PC-3 (cell line): ENCODE measurements at regions not wholly inside any gene's neighbourhood (a gene's known extent, or its start where the extent isn't known, plus 50 kb on each side); places are given as distances from the start of the nearest gene placed in this dataset.

Experiments
- ATAC-seq: fragments of 200-7000 bp; cut with Tn5 transposase; 2 replicates; pipeline ENCODE4 v1.9.1; 2020; ENCODE audit warnings: mild to moderate bottlenecking, moderate library complexity
- BruUV-seq: library from RNA; stranded (reverse); fragments of 400-500 nt; replicated peaks from 2 replicates; lab custom pipeline; 2021; lab: Mats Ljungman, UMichigan
- CTCF ChIA-PET: fragments of 300-600 bp; sonication (Branson Sonifier 250); formaldehyde crosslinking; loops from one replicate; lab custom pipeline; 2022; ENCODE audit warnings: antibody characterized with exemption; lab: Charles Lee
- POLR2A ChIA-PET: fragments of 300-600 bp; sonication (Branson Sonifier 250); formaldehyde crosslinking; loops from one replicate; lab custom pipeline; 2022; ENCODE audit warnings: antibody characterized with exemption; ENCODE audit not compliant: unreplicated experiment; lab: Charles Lee
- DNase-seq: peaks from one replicate; pipeline ENCODE4 v3.0.0-alpha.2; 2015
- H2AFZ ChIP-seq: fragments of 300-600 bp; sonication (generic); 2 replicates; pipeline ENCODE4 v1.6.0; 2016; ENCODE audit warnings: antibody characterized with exemption, low read length
- H3F3A ChIP-seq: fragments of 300-600 bp; sonication (generic); one replicate; pipeline ENCODE4 v1.6.0; 2017; ENCODE audit warnings: antibody characterized with exemption, low read length, control low read depth, mild to moderate bottlenecking; ENCODE audit not compliant: unreplicated experiment
- H3K27ac ChIP-seq: fragments of 300-600 bp; sonication (generic); 2 replicates; pipeline ENCODE4 v1.5.1; 2016; ENCODE audit warnings: mild to moderate bottlenecking, low read length
- H3K27me3 ChIP-seq: fragments of 300-600 bp; sonication (generic); 2 replicates; pipeline ENCODE4 v1.6.1; 2016; ENCODE audit warnings: low read length, mixed read lengths
- H3K36me3 ChIP-seq: fragments of 300-600 bp; sonication (generic); 2 replicates; pipeline ENCODE4 v1.6.1; 2016; ENCODE audit warnings: low read depth, mixed run types, low read length, mixed read lengths
- H3K4me1 ChIP-seq: fragments of 300-600 bp; sonication (generic); 2 replicates; pipeline ENCODE4 v1.5.1; 2016; ENCODE audit warnings: low read length; ENCODE audit not compliant: insufficient read depth
- H3K4me2 ChIP-seq: fragments of 300-600 bp; sonication (generic); 2 replicates; pipeline ENCODE4 v1.6.0; 2016; ENCODE audit warnings: low read length
- H3K4me3 ChIP-seq: fragments of 300-600 bp; sonication (generic); 2 replicates; pipeline ENCODE4 v1.5.1; 2016; ENCODE audit warnings: mild to moderate bottlenecking, low read length, mixed read lengths
- H3K79me2 ChIP-seq: fragments of 300-600 bp; sonication (generic); 2 replicates; pipeline ENCODE4 v1.6.1; 2017; ENCODE audit warnings: low read length, mixed read lengths
- H3K9ac ChIP-seq: fragments of 300-600 bp; sonication (generic); 2 replicates; pipeline ENCODE4 v1.6.0; 2016; ENCODE audit warnings: mild to moderate bottlenecking, low read length
- H3K9me2 ChIP-seq: fragments of 300-600 bp; sonication (generic); replicated peaks from 2 replicates; pipeline ENCODE4 v1.6.1; 2016; ENCODE audit warnings: mixed run types, low read length, mixed read lengths
- H3K9me3 ChIP-seq: fragments of 300-600 bp; sonication (generic); 2 replicates; pipeline ENCODE4 v1.6.1; 2016; ENCODE audit warnings: low read length, mixed read lengths
- H4K20me1 ChIP-seq: fragments of 300-600 bp; sonication (generic); 2 replicates; pipeline ENCODE4 v1.6.1; 2016; ENCODE audit warnings: low read length, mixed read lengths
- CTCF ChIP-seq: fragments of 300-600 bp; sonication (generic); conservative IDR thresholded peaks from 2 replicates; pipeline ENCODE4 v1.5.1; 2017; ENCODE audit warnings: antibody characterized with exemption, low read depth, mild to moderate bottlenecking, low read length
- EZH2 ChIP-seq: fragments of 300-600 bp; sonication (generic); IDR thresholded peaks from one replicate; pipeline ENCODE4 v1.6.1; 2017; ENCODE audit warnings: antibody characterized with exemption, mild to moderate bottlenecking, low read length; ENCODE audit not compliant: unreplicated experiment
- EZH2phosphoT487 ChIP-seq: fragments of 300-600 bp; sonication (generic); IDR thresholded peaks from 2 replicates; pipeline ENCODE4 v1.6.1; 2018; ENCODE audit warnings: mild to moderate bottlenecking, antibody characterized with exemption, low read length, borderline replicate concordance
- intact Hi-C: fragments of 100-400 bp; cut with micrococcal nuclease; formaldehyde crosslinking; loops from 2 replicates; pipeline ENCODE4 v1.9.0; 2023

- no peaks in the 10 kb centered on the region for H3K36me3 ChIP-seq
- no peaks in the 10 kb centered on the region for H3K79me2 ChIP-seq
- no peaks in the 10 kb centered on the region for H3F3A ChIP-seq
- no peak overlapping the region for H3K4me2 ChIP-seq
- no peaks in the 10 kb centered on the region for H3K4me1 ChIP-seq
- H3K27ac ChIP-seq = no peak overlapping the region
- no TSS peak for BruUV-seq
- no peaks in the 10 kb centered on the region for H4K20me1 ChIP-seq
- H3K4me3 ChIP-seq = no peak overlapping the region
- no peak for TF ChIP-seq EZH2
- no peak for TF ChIP-seq CTCF
- no peaks in the 10 kb centered on the region for H3K27me3 ChIP-seq
- DNase-seq (no peak), ATAC-seq (no peak)
- H3K9ac ChIP-seq = no peak overlapping the region
- H2AFZ ChIP-seq = no peak overlapping the region
- no peaks in the 10 kb centered on the region for H3K9me3 ChIP-seq
- H3K9me2 ChIP-seq = no peaks in the 10 kb centered on the region
- CTCF ChIA-PET = no interaction called here
- POLR2A ChIA-PET = no interaction called here
- intact Hi-C loops = no loop called here
These were observed 791.5 kb upstream of the LCORL start for GRCh38 chr4:18813055-18813454.

- no peak overlapping the region for H3K27ac ChIP-seq
- H3K4me3 ChIP-seq = no peak overlapping the region
- intact Hi-C loops = no loop called here
- no peak for ATAC-seq
- no peaks in the 10 kb centered on the region for H4K20me1 ChIP-seq
- no TSS peak for BruUV-seq
- no peak overlapping the region for H3K4me2 ChIP-seq
- no peaks in the 10 kb centered on the region for H3K9me2 ChIP-seq
- TF ChIP-seq CTCF = no peak
- no peak for TF ChIP-seq EZH2phosphoT487
- no peak for TF ChIP-seq EZH2
- H3K4me1 ChIP-seq = no peaks in the 10 kb centered on the region
- no peak overlapping the region for H3K9ac ChIP-seq
- H3K36me3 ChIP-seq = no peaks in the 10 kb centered on the region
- no peaks in the 10 kb centered on the region for H3K27me3 ChIP-seq
- H3K9me3 ChIP-seq = no peaks in the 10 kb centered on the region
- CTCF ChIA-PET = no interaction called here
- H3K79me2 ChIP-seq = no peaks in the 10 kb centered on the region
- no peak overlapping the region for H2AFZ ChIP-seq
- POLR2A ChIA-PET = no interaction called here
- no peak for DNase-seq
- H3F3A ChIP-seq = no peaks in the 10 kb centered on the region
These were observed 782.2 kb upstream of the LCORL start for GRCh38 chr4:18803781-18804180.

- Histone ChIP-seq H3K4me2 (no peak overlapping the region), H4K20me1 (no peaks in the 10 kb centered on the region), H2AFZ (no peak overlapping the region), H3K9me2 (no peaks in the 10 kb centered on the region), H3K27ac (no peak overlapping the region), H3K4me1 (no peaks in the 10 kb centered on the region), H3K36me3 (no peaks in the 10 kb centered on the region), H3F3A (no peaks in the 10 kb centered on the region), H3K9me3 (no peaks in the 10 kb centered on the region), H3K27me3 (no peaks in the 10 kb centered on the region; the same call in 1 of the 2 replicates), H3K79me2 (no peaks in the 10 kb centered on the region), H3K4me3 (no peak overlapping the region), H3K9ac (no peak overlapping the region)
- POLR2A ChIA-PET = no interaction called here
- TF ChIP-seq EZH2phosphoT487 = no peak
- no peak for TF ChIP-seq CTCF
- TF ChIP-seq EZH2 = no peak
- ATAC-seq = no peak
- BruUV-seq = no TSS peak
- intact Hi-C loops = no loop called here
- DNase-seq = no peak
- CTCF ChIA-PET = no interaction called here
These were observed 776.6 kb upstream of the LCORL start for GRCh38 chr4:18798123-18798522.
